CD14-positive monocyte (primary cell): ENCODE measurements at regions not wholly inside any gene's neighbourhood (a gene's known extent, or its start where the extent isn't known, plus 50 kb on each side); places are given as distances from the start of the nearest gene placed in this dataset.
A peak's percentile ranks its signal among the peaks of the same experiment; 100 is the strongest.

ENCODE experiments used
- DNase-seq, 3 donors: peaks; one replicate each; pipeline ENCODE4 v3.0.0-alpha.2; 2011 to 2022
- H2AFZ ChIP-seq: 2 replicates; pipeline ENCODE4 v1.6.0; 2012; ENCODE audit warnings: mild to moderate bottlenecking, low read depth, low read length, inconsistent platforms; ENCODE audit not compliant: insufficient read depth, poor library complexity, severe bottlenecking
- H3K27ac ChIP-seq, 2 donors: 1 replicate in 1 of 2; 2 replicates in 1 of 2; pipeline ENCODE4 v1.5.1; 2012 to 2013; ENCODE audit warnings: low read length in 2 of 2, control low read depth in 1 of 2, inconsistent platforms in 1 of 2, low read depth in 1 of 2, mild to moderate bottlenecking in 1 of 2
- H3K27me3 ChIP-seq, 2 donors: one replicate each; pipeline versions ENCODE4 v1.6.0 to v1.6.1; 2011 to 2013; ENCODE audit warnings: low read length in 2 of 2; ENCODE audit not compliant: control insufficient read depth in 2 of 2, insufficient read depth in 2 of 2
- H3K36me3 ChIP-seq, 2 donors: replicated peaks in 1 of 2; 1 replicate in 1 of 2; 2 replicates in 1 of 2; pipeline versions ENCODE4 v1.5.1 to v1.6.1; 2012 to 2013; ENCODE audit warnings: low read length in 2 of 2, control low read depth in 1 of 2, inconsistent platforms in 1 of 2, mild to moderate bottlenecking in 1 of 2; ENCODE audit not compliant: insufficient read depth in 2 of 2, control insufficient read depth in 1 of 2
- H3K4me1 ChIP-seq, 2 donors: 1 replicate in 1 of 2; 2 replicates in 1 of 2; pipeline versions ENCODE4 v1.5.1 to v1.6.1; 2012 to 2013; ENCODE audit warnings: low read length in 2 of 2, control low read depth in 1 of 2, inconsistent platforms in 1 of 2, mild to moderate bottlenecking in 1 of 2, moderate library complexity in 1 of 2; ENCODE audit not compliant: insufficient read depth in 2 of 2, control insufficient read depth in 1 of 2
- H3K4me2 ChIP-seq: replicated peaks from 2 replicates; pipeline ENCODE3; 2012; ENCODE audit warnings: low read length, moderate library complexity, mild to moderate bottlenecking; ENCODE audit not compliant: poor library complexity, severe bottlenecking; ENCODE audit errors: extremely low read depth
- H3K4me3 ChIP-seq, 3 experiments: fragments of 200-600 bp in 1 of 3; sonication (generic) in 1 of 3; replicated peaks in 1 of 3; 1 replicate in 2 of 3; 2 replicates in 1 of 3; pipeline ENCODE4 v1.5.1; 2011 to 2013; ENCODE audit warnings: low read length in 3 of 3, mild to moderate bottlenecking in 3 of 3, control low read depth in 2 of 3, low read depth in 2 of 3, inconsistent platforms in 1 of 3, moderate library complexity in 1 of 3
- H3K79me2 ChIP-seq: 2 replicates; pipeline ENCODE4 v1.6.0; 2012; ENCODE audit warnings: mild to moderate bottlenecking, control low read depth, inconsistent platforms, low read length, moderate library complexity; ENCODE audit not compliant: insufficient read depth
- H3K9ac ChIP-seq: 2 replicates; pipeline ENCODE4 v1.6.0; 2017; ENCODE audit warnings: low read length, mild to moderate bottlenecking; ENCODE audit not compliant: insufficient read depth, poor library complexity, severe bottlenecking
- H3K9me3 ChIP-seq, 2 donors: replicated peaks in 1 of 2; 1 replicate in 1 of 2; 2 replicates in 1 of 2; pipeline versions ENCODE4 v1.5.1 to v1.6.1; 2012 to 2013; ENCODE audit warnings: low read length in 2 of 2, control low read depth in 1 of 2; ENCODE audit not compliant: control insufficient read depth in 1 of 2, insufficient read depth in 1 of 2
- H4K20me1 ChIP-seq: 2 replicates; pipeline ENCODE4 v1.6.0; 2012; ENCODE audit warnings: mild to moderate bottlenecking, low read length, control low read depth, moderate library complexity; ENCODE audit not compliant: insufficient read depth
- H3K27ac Mint-ChIP-seq, 7 donors: one replicate each; pipeline ENCODE4 v1.8.0; 2020; ENCODE audit warnings: mild to moderate bottlenecking in 7 of 7, mixed read lengths in 7 of 7, moderate library complexity in 6 of 7, inconsistent platforms in 2 of 7
- H3K27me3 Mint-ChIP-seq, 3 donors: one replicate each; pipeline ENCODE4 v1.8.0; 2021 to 2022; ENCODE audit warnings: low read depth in 3 of 3, mild to moderate bottlenecking in 3 of 3, mixed read lengths in 3 of 3, moderate library complexity in 3 of 3, inconsistent platforms in 1 of 3
- H3K36me3 Mint-ChIP-seq, 2 donors: one replicate each; pipeline ENCODE4 v1.8.0; 2020; ENCODE audit warnings: mixed read lengths in 2 of 2, inconsistent platforms in 1 of 2, mild to moderate bottlenecking in 1 of 2
- H3K4me1 Mint-ChIP-seq: one replicate; pipeline ENCODE4 v1.8.0; 2020; ENCODE audit warnings: mild to moderate bottlenecking, mixed read lengths
- H3K4me3 Mint-ChIP-seq, 2 donors: one replicate each; pipeline ENCODE4 v1.8.0; 2020; ENCODE audit warnings: mild to moderate bottlenecking in 2 of 2, mixed read lengths in 2 of 2, moderate library complexity in 1 of 2
- H3K9me3 Mint-ChIP-seq, 7 donors: one replicate each; pipeline ENCODE4 v1.8.0; 2020 to 2022; ENCODE audit warnings: mixed read lengths in 7 of 7, mild to moderate bottlenecking in 6 of 7, moderate library complexity in 6 of 7, inconsistent platforms in 2 of 7
- WGBS: methylation state at CpG from one replicate; pipeline ENCODE4 v1.1.5; 2013; ENCODE audit warnings: missing lambda C conversion rate; ENCODE audit not compliant: insufficient coverage; 5-methylcytosine and 5-hydroxymethylcytosine counted together
- intact Hi-C, 2 donors: fragments of 100-400 bp; cut with micrococcal nuclease; formaldehyde crosslinking; loops; one replicate each; pipeline versions ENCODE4 v1.15.0 to v1.15.1; 2023
- TF ChIP-seq, protein P1 (sequence below): fragments of 200-600 bp; IDR thresholded peaks from one replicate; pipeline ENCODE4 v1.8.0; 2022; ENCODE audit warnings: antibody characterized with exemption, mild to moderate bottlenecking

GRCh38 chr10:21431799-21432198 lies 93.7 kb downstream of the SKIDA1 start:
- WGBS: 100% methylated on average over 2 of the region's 2 CpGs
- no peak overlapping the region for H2AFZ ChIP-seq
- no peaks in the 10 kb centered on the region for H3K27me3 ChIP-seq
- peak overlapping the region in 1 of 7 donors; percentile 16 for H3K27ac Mint-ChIP-seq
- no peaks in the 10 kb centered on the region for H3K79me2 ChIP-seq
- no peak overlapping the region for H3K4me3 Mint-ChIP-seq
- peaks cover 0 to 3% of the 10 kb centered on the region in 2 donors for H3K9me3 ChIP-seq
- intact Hi-C loops: no loop called here
- no peaks in the 10 kb centered on the region for H3K4me1 Mint-ChIP-seq
- peaks cover 2 to 13% (median 5%) of the 10 kb centered on the region in 3 donors for H3K27me3 Mint-ChIP-seq
- no peaks in the 10 kb centered on the region for H3K36me3 ChIP-seq
- no peaks in the 10 kb centered on the region for H4K20me1 ChIP-seq
- H3K4me3 ChIP-seq: no peak overlapping the region
- H3K27ac ChIP-seq: no peak overlapping the region
- DNase-seq: no peak
- H3K4me2 ChIP-seq: no peak overlapping the region
- H3K4me1 ChIP-seq: no peaks in the 10 kb centered on the region
- no peaks in the 10 kb centered on the region for H3K36me3 Mint-ChIP-seq
- peaks cover 0 to 12% (median 6%) of the 10 kb centered on the region in 7 donors for H3K9me3 Mint-ChIP-seq
- TF ChIP-seq, protein P1, sequence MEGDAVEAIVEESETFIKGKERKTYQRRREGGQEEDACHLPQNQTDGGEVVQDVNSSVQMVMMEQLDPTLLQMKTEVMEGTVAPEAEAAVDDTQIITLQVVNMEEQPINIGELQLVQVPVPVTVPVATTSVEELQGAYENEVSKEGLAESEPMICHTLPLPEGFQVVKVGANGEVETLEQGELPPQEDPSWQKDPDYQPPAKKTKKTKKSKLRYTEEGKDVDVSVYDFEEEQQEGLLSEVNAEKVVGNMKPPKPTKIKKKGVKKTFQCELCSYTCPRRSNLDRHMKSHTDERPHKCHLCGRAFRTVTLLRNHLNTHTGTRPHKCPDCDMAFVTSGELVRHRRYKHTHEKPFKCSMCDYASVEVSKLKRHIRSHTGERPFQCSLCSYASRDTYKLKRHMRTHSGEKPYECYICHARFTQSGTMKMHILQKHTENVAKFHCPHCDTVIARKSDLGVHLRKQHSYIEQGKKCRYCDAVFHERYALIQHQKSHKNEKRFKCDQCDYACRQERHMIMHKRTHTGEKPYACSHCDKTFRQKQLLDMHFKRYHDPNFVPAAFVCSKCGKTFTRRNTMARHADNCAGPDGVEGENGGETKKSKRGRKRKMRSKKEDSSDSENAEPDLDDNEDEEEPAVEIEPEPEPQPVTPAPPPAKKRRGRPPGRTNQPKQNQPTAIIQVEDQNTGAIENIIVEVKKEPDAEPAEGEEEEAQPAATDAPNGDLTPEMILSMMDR: no peak
- no peak overlapping the region for H3K9ac ChIP-seq

DNA sequence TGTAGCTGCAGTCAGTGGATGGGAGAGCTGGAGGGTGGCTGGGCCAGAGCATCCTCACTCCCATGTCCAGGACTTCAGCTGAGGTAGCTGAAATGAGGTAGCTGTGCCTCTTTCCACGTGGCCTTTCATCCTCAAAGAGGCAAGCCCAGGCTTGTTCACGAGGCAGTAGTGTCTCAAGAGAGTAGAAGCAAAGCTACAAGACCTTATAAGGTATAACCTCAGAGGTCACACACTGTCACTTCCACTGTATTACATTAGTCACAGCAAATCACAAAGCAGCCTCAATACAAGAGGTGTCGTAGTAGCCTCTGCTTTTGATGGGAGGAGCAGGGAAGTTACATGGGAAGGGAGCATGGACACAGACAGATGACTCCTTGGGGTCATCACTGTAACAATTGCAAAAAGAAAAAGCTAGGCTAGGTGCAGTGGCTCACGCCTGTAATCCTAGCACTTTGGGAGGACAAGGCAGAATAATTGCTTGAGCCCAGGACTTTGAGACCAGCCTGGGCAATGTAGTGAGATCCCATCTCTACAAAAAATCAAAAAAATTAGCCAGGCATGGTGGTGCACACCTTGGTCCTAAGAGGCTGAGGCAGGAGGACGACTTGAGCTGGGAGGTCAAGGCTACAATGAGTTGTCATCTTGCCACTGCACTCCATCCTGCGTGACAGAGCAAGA lies 97.5 kb downstream of the SKIDA1 start:
- Mint-ChIP-seq H3K9me3 (peaks cover 2 to 15% (median 10%) of the 10 kb centered on the region in 7 donors), H3K4me3 (no peak overlapping the region), H3K4me1 (no peaks in the 10 kb centered on the region), H3K27me3 (peaks cover 2 to 10% (median 2%) of the 10 kb centered on the region in 3 donors), H3K27ac (peak overlapping the region in 1 of 7 donors; percentile 46), H3K36me3 (no peaks in the 10 kb centered on the region)
- no peaks in the 10 kb centered on the region for H3K27me3 ChIP-seq
- H3K79me2 ChIP-seq: no peaks in the 10 kb centered on the region
- DNase-seq: no peak
- H2AFZ ChIP-seq: no peak overlapping the region
- no peak overlapping the region for H3K4me3 ChIP-seq
- H3K36me3 ChIP-seq: no peaks in the 10 kb centered on the region
- H3K9ac ChIP-seq: no peak overlapping the region
- peaks cover 0 to 3% of the 10 kb centered on the region in 2 donors for H3K9me3 ChIP-seq
- TF ChIP-seq, protein P1: no peak
- 100% methylated on average over 1 of the region's 6 CpGs for WGBS
- H4K20me1 ChIP-seq: no peaks in the 10 kb centered on the region
- intact Hi-C loops: no loop called here
- no peak overlapping the region for H3K4me2 ChIP-seq
- no peak overlapping the region for H3K27ac ChIP-seq
- H3K4me1 ChIP-seq: no peaks in the 10 kb centered on the region
